Endothelial cell (in vitro differentiated cells): ENCODE measurements at regions not wholly inside any gene's neighbourhood (a gene's known extent, or its start where the extent isn't known, plus 50 kb on each side); places are given as distances from the start of the nearest gene placed in this dataset.
"Not testable (repeated sequence)": the region's sequence is repeated elsewhere in the genome, so short reads cannot be mapped to it uniquely, and the experiment has no call there.

Experiments used
- DNase-seq: peaks from one replicate; pipeline ENCODE4 v3.0.0; 2021; ENCODE audit warnings: low spot score
- H3K27ac Mint-ChIP-seq: one replicate; pipeline ENCODE4 v1.8.0; 2021; ENCODE audit warnings: mixed read lengths, inconsistent platforms; ENCODE audit not compliant: unreplicated experiment
- H3K27me3 Mint-ChIP-seq: one replicate; pipeline ENCODE4 v1.8.0; 2021; ENCODE audit warnings: mild to moderate bottlenecking, moderate library complexity, mixed read lengths, inconsistent platforms; ENCODE audit not compliant: unreplicated experiment
- H3K36me3 Mint-ChIP-seq: one replicate; pipeline ENCODE4 v1.8.0; 2021; ENCODE audit warnings: mild to moderate bottlenecking, low read depth, mixed read lengths, inconsistent platforms; ENCODE audit not compliant: unreplicated experiment
- H3K4me1 Mint-ChIP-seq: one replicate; pipeline ENCODE4 v1.8.0; 2021; ENCODE audit warnings: mild to moderate bottlenecking, mixed read lengths, inconsistent platforms; ENCODE audit not compliant: unreplicated experiment
- H3K4me3 Mint-ChIP-seq: one replicate; pipeline ENCODE4 v1.8.0; 2021; ENCODE audit warnings: mild to moderate bottlenecking, mixed read lengths, inconsistent platforms; ENCODE audit not compliant: unreplicated experiment
- H3K9me3 Mint-ChIP-seq: one replicate; pipeline ENCODE4 v1.8.0; 2021; ENCODE audit warnings: mixed read lengths, inconsistent platforms; ENCODE audit not compliant: unreplicated experiment
- CTCF ChIP-seq: fragments of 200-600 bp; sonication (generic); IDR thresholded peaks from one replicate; pipeline ENCODE4 v1.5.0; 2021; ENCODE audit warnings: antibody characterized with exemption; ENCODE audit not compliant: unreplicated experiment

- Mint-ChIP-seq H3K36me3 (no peaks in the 10 kb centered on the region), H3K27ac (no peak overlapping the region), H3K4me1 (peaks cover 20% of the 10 kb centered on the region), H3K9me3 (no peaks in the 10 kb centered on the region), H3K27me3 (no peaks in the 10 kb centered on the region), H3K4me3 (no peak overlapping the region)
- TF ChIP-seq CTCF: no peak
- DNase-seq: no peak
These were observed 86.9 kb upstream of the COPS8 start for GRCh38 chr2:236998758-236999157.

GRCh38 chr2:237000481-237000880, 85.2 kb upstream of the COPS8 start:
- no peaks in the 10 kb centered on the region for H3K36me3 Mint-ChIP-seq
- H3K4me3 Mint-ChIP-seq: no peak overlapping the region
- no peak overlapping the region for H3K27ac Mint-ChIP-seq
- TF ChIP-seq CTCF: no peak
- H3K27me3 Mint-ChIP-seq: no peaks in the 10 kb centered on the region
- no peak for DNase-seq
- no peaks in the 10 kb centered on the region for H3K9me3 Mint-ChIP-seq
- peaks cover 23% of the 10 kb centered on the region for H3K4me1 Mint-ChIP-seq

GRCh38 chr2:237005341-237005740, 80.3 kb upstream of the COPS8 start:
- not testable (repeated sequence) for H3K36me3 Mint-ChIP-seq, H3K4me3 Mint-ChIP-seq, H3K4me1 Mint-ChIP-seq, H3K27ac Mint-ChIP-seq, H3K27me3 Mint-ChIP-seq, H3K9me3 Mint-ChIP-seq, DNase-seq

- H3K4me3 Mint-ChIP-seq: no peak overlapping the region
- no peaks in the 10 kb centered on the region for H3K36me3 Mint-ChIP-seq
- no peaks in the 10 kb centered on the region for H3K9me3 Mint-ChIP-seq
- DNase-seq: no peak
- H3K27me3 Mint-ChIP-seq: peaks cover 2% of the 10 kb centered on the region
- H3K27ac Mint-ChIP-seq: no peak overlapping the region
- no peaks in the 10 kb centered on the region for H3K4me1 Mint-ChIP-seq
- no peak for TF ChIP-seq CTCF
These were observed 74.4 kb upstream of the COPS8 start for GRCh38 chr2:237011206-237011795.

GRCh38 chr2:237012004-237012403, 73.7 kb upstream of the COPS8 start:
- Mint-ChIP-seq H3K27me3 (peaks cover 2% of the 10 kb centered on the region), H3K4me3 (no peak overlapping the region), H3K36me3 (no peaks in the 10 kb centered on the region), H3K9me3 (no peaks in the 10 kb centered on the region), H3K4me1 (no peaks in the 10 kb centered on the region), H3K27ac (no peak overlapping the region)
- DNase-seq: no peak
- TF ChIP-seq CTCF: no peak
